CD4-positive, alpha-beta T cell treated with Interleukin-2 at 100 ng/mL for 4 hours (primary cell): ENCODE measurements at regions not wholly inside any gene's neighbourhood (a gene's known extent, or its start where the extent isn't known, plus 50 kb on each side); places are given as distances from the start of the nearest gene placed in this dataset.

Experiments used
- DNase-seq: peaks from one replicate; pipeline ENCODE4 v3.0.0-alpha.2; 2020; ENCODE audit warnings: low spot score

GRCh38 chr9:103757062-103757461 lies 337.0 kb upstream of the SMC2 start:
- DNase-seq: no peak

- DNase-seq: no peak
Observed at GRCh38 chr9:103761466-103761865, 332.6 kb upstream of the SMC2 start.

DNA sequence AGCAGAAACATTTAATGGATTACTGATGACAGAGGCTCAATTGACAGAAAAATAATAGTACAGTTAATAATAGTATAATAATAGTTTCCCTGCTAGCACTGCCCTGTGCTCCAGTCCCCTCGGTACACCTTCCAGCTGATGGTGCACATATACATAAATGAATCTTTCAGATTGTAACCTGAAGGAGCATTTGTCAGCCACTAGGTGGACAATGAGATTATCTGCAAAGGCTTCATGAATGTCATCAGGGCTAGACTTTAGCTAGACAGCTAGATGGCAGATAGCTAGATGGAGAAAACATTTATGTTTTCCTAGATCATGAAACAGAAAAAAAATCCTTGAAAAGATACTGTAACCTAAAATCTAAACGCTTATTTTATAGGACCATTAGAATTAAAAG lies 304.4 kb upstream of the SMC2 start:
- DNase-seq: no peak

- peak; percentile 10 for DNase-seq
Observed at GRCh38 chr9:103798620-103799019, 295.5 kb upstream of the SMC2 start.

DNA sequence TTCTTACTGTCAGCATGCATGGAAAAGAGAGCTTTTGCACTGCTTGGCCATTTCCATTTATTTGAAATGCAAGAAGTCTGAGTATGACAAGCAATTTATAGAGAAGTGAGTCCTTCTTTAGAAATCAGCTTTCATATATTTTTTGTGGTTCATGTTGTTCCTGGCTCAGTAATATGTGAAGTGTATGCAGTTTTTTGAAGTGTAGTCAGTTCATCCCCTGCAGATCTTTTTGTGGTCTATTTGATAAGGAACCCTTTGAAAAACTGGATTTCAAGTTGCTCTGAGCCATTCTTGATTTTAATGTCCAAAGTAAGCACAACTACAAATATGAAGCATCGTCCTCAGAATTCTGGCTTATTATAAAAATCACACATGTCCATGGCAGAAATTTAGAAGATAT lies 294.1 kb upstream of the SMC2 start:
- DNase-seq: no peak

- no peak for DNase-seq
Observed at GRCh38 chr9:103802068-103802467, 292.0 kb upstream of the SMC2 start.

DNA sequence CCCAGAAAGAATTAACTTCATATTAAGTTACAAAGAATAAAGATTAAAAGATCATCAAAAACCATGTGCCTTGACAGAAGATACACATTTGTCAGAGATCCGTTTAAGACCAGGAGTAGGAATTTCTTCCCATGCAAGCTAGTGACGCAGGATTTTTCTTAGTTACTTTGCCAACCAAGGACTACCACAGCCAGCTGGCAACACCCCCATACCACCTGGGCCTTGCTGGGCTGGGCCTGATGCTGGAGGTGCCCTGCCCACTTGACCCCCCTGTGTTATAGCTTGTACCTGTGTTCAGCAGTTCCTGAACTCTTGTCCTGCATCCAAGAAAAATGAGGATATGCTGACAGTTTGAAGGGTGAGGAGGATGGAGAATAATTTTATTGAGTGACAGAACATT lies 290.9 kb upstream of the SMC2 start:
- DNase-seq: no peak

DNA sequence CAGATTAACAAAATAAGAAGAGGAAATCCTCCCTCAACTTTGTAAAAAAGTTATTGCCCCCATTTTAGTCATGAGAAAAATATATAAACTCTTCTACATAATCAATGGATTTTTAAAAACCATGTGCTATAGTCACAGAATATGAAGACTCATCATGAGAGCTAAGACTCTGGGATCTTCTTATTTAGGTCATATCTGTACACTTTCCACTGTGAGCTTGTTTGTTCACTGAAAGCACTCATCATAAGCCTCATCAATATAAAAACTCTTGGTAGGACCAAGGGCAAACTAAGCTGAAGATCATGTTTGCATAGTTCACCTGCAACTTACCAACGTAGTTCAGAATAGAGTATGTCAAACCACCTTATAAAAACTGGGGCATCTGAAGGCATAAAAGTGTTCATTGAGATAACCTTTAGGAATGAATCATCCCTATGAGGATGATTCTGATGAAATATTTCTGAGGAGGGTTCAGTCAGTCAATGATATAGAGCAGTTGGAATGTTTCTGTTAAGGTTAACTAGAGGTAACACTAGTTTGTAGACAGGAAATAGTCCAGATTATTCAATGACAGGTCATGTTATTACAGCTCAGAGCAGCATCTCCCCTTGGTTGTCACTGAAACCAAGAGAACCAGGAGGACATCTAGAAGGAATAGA lies 289.9 kb upstream of the SMC2 start:
- no peak for DNase-seq

DNA sequence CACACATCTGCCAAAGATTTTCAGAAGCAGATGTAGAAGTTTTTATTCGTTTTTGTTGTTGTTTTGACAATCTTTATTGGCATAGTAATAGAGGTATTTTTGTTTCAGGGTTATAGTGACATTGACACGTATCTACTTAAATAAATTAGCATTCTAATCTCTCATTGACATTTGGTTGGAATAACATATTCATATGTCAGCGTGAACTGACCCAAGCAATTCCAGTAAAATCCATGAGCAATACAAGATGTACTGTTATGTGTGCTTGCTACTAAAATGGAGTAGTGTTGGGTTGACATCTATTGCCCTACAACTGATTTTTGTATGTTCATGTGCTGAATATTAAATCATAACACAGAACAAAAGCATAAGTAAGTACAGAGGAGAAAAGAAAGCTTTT lies 284.4 kb upstream of the SMC2 start:
- no peak for DNase-seq

DNA sequence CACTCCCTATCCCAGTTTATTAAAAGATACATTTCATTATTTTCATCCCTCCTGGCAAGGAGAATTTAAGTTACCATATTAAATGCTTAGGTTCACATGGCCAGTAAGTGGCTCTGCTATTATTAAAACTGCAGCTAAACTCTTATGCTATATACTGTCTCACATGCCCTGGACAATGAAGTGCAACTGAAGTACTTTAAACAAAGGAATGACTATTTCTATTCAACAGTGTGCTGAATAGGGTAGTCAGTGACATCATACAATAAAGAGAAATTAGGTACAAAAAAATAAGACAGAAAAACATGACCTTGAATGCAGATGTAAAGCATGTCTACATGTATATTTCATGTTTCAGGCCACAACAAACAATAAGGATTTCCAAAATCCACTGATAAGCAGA lies 282.6 kb upstream of the SMC2 start:
- no peak for DNase-seq

- no peak for DNase-seq
Observed at GRCh38 chr9:103816146-103816545, 278.0 kb upstream of the SMC2 start.

- no peak for DNase-seq
Observed at GRCh38 chr9:103819936-103820335, 274.2 kb upstream of the SMC2 start.

DNA sequence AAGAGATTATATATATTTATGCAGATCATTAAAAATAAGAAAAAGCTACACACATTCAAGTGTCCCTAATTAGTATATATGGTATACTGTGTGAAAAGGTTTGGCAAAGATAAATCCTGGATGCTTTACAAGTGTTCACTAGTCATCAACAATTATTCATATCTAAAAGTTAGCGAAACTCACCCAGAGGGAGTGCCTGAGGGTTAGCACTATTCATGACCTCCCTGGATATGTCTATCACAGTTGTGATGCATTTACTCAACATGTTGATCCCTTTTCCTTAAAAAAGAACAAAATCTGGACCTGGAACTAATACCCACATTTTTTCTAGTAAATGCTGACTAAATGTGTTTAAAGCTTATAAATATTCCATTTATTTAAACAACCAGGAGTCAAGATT lies 273.0 kb upstream of the SMC2 start:
- DNase-seq: no peak

- no peak for DNase-seq
Observed at GRCh38 chr9:103837940-103838339, 256.2 kb upstream of the SMC2 start.

GRCh38 chr9:103839197-103839596 lies 254.9 kb upstream of the SMC2 start:
- no peak for DNase-seq

DNA sequence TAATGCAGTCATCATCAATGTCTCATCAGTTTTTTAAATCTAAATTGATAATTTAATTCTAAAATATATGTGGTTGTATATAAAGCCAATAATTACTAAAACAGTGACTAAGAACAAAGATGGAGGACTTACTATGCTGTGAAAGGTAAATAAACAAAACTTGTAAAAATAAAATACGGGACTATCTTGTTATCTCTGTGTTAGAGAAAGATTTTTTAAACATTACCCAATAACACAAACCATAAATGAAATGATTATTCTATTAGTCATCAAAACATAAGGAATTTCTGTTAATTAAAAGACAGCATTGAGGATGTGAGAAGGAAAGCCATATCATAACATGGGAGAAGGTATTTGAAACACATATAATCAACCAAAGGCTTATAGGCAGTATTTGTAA lies 226.2 kb upstream of the SMC2 start:
- no peak for DNase-seq

- no peak for DNase-seq
Observed at GRCh38 chr9:103872811-103873210, 221.3 kb upstream of the SMC2 start.

DNA sequence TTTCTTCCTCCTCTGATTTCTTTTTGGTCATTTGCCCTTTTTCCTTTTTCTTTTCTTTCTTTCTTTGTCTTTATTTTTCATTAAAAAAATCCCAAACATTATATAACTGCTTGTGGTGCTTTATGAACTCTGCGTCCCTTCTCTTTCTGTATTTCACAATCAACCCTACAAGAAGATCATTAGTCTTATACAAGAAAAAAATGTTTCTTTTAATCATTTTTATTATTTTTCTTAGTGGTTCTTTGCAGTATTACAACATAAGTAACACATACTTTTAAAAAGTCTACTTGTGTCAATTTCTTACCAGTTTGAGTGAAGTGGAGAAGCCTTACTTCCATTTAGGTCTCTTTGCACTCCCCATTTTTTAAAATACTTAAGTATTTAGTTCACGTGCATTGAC lies 212.7 kb upstream of the SMC2 start:
- DNase-seq: no peak

DNA sequence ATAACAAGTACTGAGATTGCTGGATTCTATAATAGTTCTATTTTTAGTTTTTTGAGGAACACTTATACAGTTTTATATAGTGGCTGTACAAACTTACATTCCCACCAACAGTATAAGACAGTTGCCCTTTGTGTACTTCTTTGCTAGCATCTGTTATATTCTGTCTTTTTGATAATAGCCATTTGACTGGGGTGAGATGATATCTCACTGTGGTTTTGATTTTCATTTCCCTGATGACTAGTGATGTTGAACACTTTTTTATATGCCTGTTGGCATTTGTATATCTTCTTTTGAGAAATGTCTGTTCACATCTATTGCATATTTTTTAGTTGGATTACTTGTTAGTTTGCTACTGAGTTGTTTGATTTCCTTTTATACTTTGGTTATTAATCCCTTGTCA lies 204.1 kb upstream of the SMC2 start:
- no peak for DNase-seq

DNA sequence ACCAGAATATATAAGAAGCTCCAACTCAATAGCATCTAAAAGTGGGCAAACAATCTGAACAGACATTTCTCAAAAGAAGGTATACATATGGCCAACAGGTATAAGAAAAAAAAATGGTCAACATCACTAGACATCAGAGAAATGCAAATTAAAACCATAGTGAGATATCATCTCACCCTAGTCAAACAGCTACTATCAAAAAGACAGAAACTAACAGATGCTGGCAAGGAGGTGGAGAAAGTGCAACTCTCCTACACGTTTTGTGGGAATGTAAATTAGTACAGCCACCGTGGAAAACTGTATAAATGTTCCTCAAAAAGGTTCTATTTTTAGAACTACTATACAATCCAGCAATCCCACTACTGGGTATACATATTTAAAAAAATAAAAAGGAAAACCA lies 199.9 kb upstream of the SMC2 start:
- no peak for DNase-seq

DNA sequence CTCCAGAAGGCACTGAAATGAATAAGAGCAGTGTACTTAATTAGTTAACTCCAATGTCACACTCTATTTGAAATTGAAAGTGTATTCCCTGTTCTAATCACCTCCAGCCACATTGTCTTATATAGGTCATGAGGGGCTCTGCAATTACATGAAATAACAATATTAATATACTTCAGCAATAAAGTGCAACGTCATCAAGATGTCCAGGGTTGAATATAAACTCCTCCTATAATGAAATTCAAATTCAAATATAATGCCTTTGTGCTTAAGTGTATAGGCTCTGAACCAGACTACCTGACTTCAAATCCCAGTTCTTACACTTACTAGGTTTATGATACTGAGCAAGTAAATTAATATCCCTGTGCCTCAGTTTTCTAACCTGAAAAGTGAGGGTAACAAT lies 195.6 kb upstream of the SMC2 start:
- DNase-seq: no peak

GRCh38 chr9:103899866-103900265 lies 194.2 kb upstream of the SMC2 start:
- DNase-seq: no peak

- no peak for DNase-seq
Observed at GRCh38 chr9:103900466-103900865, 193.6 kb upstream of the SMC2 start.

GRCh38 chr9:103902263-103902662 lies 191.8 kb upstream of the SMC2 start:
- DNase-seq: no peak

DNA sequence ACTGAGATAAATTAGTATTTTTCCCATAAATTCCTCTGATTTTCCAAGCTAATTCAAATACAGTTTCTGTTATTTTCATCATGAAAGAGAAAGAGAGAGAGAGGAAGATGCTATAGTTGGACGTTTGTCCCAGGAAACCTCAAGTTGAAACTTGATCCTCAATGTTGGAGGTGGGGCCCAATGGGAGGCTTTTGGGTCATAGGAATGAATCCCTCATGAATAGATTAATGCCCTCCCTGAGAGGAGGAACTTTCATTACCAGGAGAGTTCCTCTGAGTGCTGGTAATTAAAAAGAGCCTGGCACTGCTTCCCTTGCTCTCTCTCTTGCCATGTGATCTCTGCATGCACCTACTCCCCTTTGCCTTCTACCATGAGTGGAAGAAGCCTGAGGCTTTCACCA lies 189.9 kb upstream of the SMC2 start:
- no peak for DNase-seq
